HG02938 (cell line): ENCODE measurements at regions not wholly inside any gene's neighbourhood (a gene's known extent, or its start where the extent isn't known, plus 50 kb on each side); places are given as distances from the start of the nearest gene placed in this dataset.

Experiments
- ATAC-seq: cut with Tn5 transposase; IDR thresholded peaks from one replicate; pipeline ENCODE4 v1.9.1; 2021; ENCODE audit warnings: mild to moderate bottlenecking, moderate library complexity; ENCODE audit not compliant: unreplicated experiment

- no peak for ATAC-seq
Observed at GRCh38 chr1:67635055-67635809, 49.8 kb upstream of the GADD45A start.
